ENCODE measurements at regions not wholly inside any gene's neighbourhood (a gene's known extent, or its start where the extent isn't known, plus 50 kb on each side); places are given as distances from the start of the nearest gene placed in this dataset.

DNA sequence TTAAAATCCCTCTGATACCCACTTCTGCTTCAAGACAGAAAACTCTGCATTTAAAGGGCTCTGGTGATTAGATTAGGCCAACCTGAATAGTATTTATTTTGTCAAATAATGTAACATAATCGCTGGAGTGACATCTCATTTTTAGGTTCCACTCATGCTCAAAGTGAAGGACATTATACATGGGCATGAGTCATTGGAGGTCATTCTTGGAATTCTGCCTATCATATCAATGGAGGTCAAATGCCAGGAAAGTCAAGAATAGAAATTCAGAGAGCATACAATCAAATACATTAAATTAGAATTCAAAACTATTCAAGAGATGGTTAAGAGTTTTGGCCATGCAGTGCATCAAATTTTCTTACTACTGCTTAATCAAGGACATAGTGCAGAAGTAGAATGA, 50.8 kb upstream of the PRSS1 start:
- no peak for DNase-seq (ENCODE audit: low read depth)
- TF ChIP-seq, protein P1, sequence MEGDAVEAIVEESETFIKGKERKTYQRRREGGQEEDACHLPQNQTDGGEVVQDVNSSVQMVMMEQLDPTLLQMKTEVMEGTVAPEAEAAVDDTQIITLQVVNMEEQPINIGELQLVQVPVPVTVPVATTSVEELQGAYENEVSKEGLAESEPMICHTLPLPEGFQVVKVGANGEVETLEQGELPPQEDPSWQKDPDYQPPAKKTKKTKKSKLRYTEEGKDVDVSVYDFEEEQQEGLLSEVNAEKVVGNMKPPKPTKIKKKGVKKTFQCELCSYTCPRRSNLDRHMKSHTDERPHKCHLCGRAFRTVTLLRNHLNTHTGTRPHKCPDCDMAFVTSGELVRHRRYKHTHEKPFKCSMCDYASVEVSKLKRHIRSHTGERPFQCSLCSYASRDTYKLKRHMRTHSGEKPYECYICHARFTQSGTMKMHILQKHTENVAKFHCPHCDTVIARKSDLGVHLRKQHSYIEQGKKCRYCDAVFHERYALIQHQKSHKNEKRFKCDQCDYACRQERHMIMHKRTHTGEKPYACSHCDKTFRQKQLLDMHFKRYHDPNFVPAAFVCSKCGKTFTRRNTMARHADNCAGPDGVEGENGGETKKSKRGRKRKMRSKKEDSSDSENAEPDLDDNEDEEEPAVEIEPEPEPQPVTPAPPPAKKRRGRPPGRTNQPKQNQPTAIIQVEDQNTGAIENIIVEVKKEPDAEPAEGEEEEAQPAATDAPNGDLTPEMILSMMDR (IDR thresholded peaks at IDR 0.05; ENCODE audit: insufficient read depth, low read depth, low read length) = no peak
- H3K4me3 ChIP-seq (ENCODE audit: low read depth, low read length) = no peak overlapping the region

DNA sequence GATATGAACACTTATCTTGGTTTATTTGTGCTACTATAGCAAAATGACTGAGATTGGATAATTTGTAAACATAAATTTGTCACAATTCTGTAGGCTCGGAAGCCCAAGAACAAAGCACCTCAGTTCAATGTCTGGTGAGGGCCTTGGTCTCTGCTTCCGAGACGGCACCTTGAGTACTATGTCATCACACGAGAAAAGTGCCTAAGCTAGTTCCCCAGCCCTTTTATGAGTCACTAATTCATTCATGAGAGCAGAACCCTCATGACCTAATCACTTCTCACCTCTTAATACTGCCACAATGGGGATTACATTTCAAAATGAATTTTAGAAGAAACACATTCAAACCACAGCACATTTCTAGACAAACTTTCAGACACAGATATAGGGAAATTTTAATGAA, 52.0 kb upstream of the PRSS1 start:
- H3K4me3 ChIP-seq (ENCODE audit: low read depth, low read length) = no peak overlapping the region
- no peak for DNase-seq (ENCODE audit: low read depth)
- TF ChIP-seq, protein P1 (IDR thresholded peaks at IDR 0.05; ENCODE audit: insufficient read depth, low read depth, low read length) = no peak

DNA sequence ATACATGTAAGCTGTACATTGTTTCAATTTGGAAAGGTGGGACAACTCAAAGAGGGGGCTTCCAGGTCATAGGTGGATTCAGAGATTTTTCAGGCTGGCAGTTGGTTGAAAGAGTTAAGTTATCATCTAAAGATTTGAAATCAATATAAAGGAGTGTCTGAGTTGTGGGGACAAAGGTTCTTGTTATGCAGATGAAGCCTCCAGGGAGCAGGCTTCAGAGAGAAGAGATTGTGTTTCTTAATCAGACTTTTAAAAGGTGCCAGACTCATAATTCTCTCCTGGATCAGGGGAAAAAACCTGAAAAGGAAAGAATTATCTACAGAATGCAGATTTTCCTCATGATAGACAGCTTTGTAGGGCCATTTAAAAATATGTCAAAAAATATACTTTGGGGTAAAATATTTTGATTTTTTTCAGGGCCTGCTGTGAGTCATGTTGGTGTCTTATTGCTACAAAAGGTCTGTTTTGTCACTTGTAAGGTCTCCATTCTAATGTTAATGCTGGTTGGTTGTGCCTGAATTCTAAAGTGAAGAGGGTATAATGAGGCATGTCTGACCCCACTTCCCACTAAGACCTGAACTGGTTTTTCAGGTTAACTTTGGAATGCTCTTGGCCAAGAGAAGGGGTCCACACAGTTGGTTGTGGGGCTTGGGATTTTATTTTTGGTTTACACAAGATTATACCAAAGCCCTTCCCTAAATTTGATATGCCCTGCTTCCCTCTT, 52.7 kb upstream of the PRSS1 start:
- TF ChIP-seq, protein P1 (IDR thresholded peaks at IDR 0.05; ENCODE audit: insufficient read depth, low read depth, low read length) = no peak
- DNase-seq (ENCODE audit: low read depth) = no peak
- H3K4me3 ChIP-seq (ENCODE audit: low read depth, low read length) = no peak overlapping the region

- TF ChIP-seq, protein P1 (IDR thresholded peaks at IDR 0.05; ENCODE audit: insufficient read depth, low read depth, low read length) = no peak
- no peak for DNase-seq (ENCODE audit: low read depth)
- H3K4me3 ChIP-seq (ENCODE audit: low read depth, low read length) = no peak overlapping the region
These were observed 55.4 kb upstream of the PRSS1 start for GRCh38 chr7:142693911-142694310.

- H3K4me3 ChIP-seq (ENCODE audit: low read depth, low read length) = no peak overlapping the region
- no peak for DNase-seq (ENCODE audit: low read depth)
- TF ChIP-seq, protein P1 (IDR thresholded peaks at IDR 0.05; ENCODE audit: insufficient read depth, low read depth, low read length) = no peak
These were observed 58.6 kb upstream of the PRSS1 start for GRCh38 chr7:142690554-142691182.

DNA sequence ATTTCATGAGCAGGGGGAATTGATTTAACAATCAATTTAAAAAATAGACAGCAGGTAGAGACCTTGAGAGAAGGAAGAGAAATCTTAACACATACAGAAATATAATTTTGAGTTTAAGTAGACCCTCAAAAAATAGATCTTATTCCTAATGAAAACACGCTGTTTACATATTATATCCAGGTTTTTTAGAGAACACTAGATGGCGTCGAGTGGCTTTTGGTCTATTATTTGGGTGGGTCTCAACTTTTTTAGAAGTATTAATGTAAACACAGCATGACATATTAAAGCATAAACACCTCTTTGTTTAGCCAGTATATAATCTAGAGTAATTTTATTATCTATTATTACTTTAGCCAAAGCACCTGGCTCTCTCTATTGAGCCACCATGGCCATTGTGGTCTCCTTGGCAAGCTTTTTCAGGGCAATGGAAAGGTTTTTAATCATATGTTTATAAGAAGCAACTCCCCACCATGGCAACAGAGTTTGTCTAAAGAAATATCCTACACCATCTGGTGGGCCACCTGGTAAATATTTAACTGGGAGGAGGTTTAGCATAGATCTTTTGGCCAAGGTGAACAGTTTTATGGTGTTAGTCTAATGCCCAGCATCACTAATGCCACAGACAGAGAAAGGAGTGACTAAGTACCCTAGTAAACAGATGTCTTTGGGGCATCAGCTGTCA, 59.7 kb upstream of the PRSS1 start:
- no peak overlapping the region for H3K4me3 ChIP-seq (ENCODE audit: low read depth, low read length)
- no peak for DNase-seq (ENCODE audit: low read depth)
- TF ChIP-seq, protein P1 (IDR thresholded peaks at IDR 0.05; ENCODE audit: insufficient read depth, low read depth, low read length) = no peak

All from fibroblast of villous mesenchyme (primary cell).